ENCODE measurements at regions not wholly inside any gene's neighbourhood (a gene's known extent, or its start where the extent isn't known, plus 50 kb on each side); places are given as distances from the start of the nearest gene placed in this dataset.

DNA sequence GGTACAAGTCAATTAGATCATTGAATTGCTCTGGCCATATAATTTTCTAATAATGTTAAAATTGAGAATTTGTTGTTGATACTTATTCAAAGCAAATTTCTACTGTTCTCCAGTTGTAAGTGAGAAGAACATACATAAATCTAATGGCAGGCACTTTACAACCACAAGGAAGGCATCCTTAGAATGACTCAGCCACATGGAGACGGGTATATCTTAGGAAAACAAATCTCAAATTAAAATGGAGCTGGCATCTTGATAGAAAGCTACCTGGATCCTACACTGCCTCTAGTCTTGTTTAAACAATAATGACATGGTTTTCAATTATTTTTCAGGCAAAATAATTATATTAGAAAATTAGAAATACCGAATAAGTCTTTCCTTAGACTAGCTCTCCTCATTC, 1183.7 kb upstream of the SORCS1 start:
- TF ChIP-seq EZH2 (IDR thresholded peaks at IDR 0.05; ENCODE audit: borderline replicate concordance, low read length): no peak
- TF ChIP-seq CTCF (conservative IDR thresholded peaks at IDR 0.05 in 1 of 2, IDR thresholded peaks at IDR 0.05 in 1 of 2; ENCODE audit: extremely low read depth in 1 of 2, insufficient read depth in 1 of 2, low read depth in 1 of 2, low read length in 2 of 2): no peak
